WTC11 (cell line): ENCODE measurements at regions not wholly inside any gene's neighbourhood (a gene's known extent, or its start where the extent isn't known, plus 50 kb on each side); places are given as distances from the start of the nearest gene placed in this dataset.

Experiments
- ATAC-seq: fragments of 200-7000 bp; cut with Tn5 transposase; 2 replicates; pipeline ENCODE4 v1.10.0; 2021; ENCODE audit warnings: mild to moderate bottlenecking, moderate library complexity
- CTCF ChIA-PET: fragments of 300-600 bp; sonication (Branson Sonifier 250); formaldehyde crosslinking; loops from one replicate; lab custom pipeline; 2021; ENCODE audit warnings: antibody characterized with exemption; lab: Charles Lee
- POLR2A ChIA-PET: fragments of 350-600 bp; sonication (Branson Sonifier 250); formaldehyde crosslinking; loops from one replicate; lab custom pipeline; 2021; ENCODE audit warnings: antibody characterized with exemption; lab: Charles Lee
- DNase-seq: peaks from one replicate; pipeline ENCODE4 v3.0.0; 2021; ENCODE audit warnings: low spot score
- H3K27ac Mint-ChIP-seq: 2 replicates; pipeline ENCODE4 v1.8.0; 2021; ENCODE audit warnings: mixed read lengths
- H3K27me3 Mint-ChIP-seq: 2 replicates; pipeline ENCODE4 v1.8.0; 2021; ENCODE audit warnings: low read depth, mild to moderate bottlenecking, moderate library complexity, mixed read lengths
- H3K36me3 Mint-ChIP-seq: 2 replicates; pipeline ENCODE4 v1.8.0; 2021; ENCODE audit warnings: mixed read lengths
- H3K4me1 Mint-ChIP-seq: 2 replicates; pipeline ENCODE4 v1.8.0; 2022; ENCODE audit warnings: mixed read lengths
- H3K4me3 Mint-ChIP-seq: 2 replicates; pipeline ENCODE4 v1.8.0; 2021; ENCODE audit warnings: mild to moderate bottlenecking, moderate library complexity, mixed read lengths
- H3K9me3 Mint-ChIP-seq: 2 replicates; pipeline ENCODE4 v1.8.0; 2021; ENCODE audit warnings: mixed read lengths
- CREM ChIP-seq: sonication (generic); formaldehyde crosslinking; IDR thresholded peaks from 2 replicates; pipeline ENCODE4 v1.8.1; 2022; ENCODE audit warnings: mild to moderate bottlenecking, missing genetic modification reagents, moderate library complexity
- CTCF ChIP-seq: fragments of 200-600 bp; IDR thresholded peaks from 2 replicates; pipeline ENCODE4 v1.8.0; 2022; ENCODE audit warnings: antibody characterized with exemption
- EMX1 ChIP-seq: fragments of 250-450 bp; sonication (Bioruptor Pico); IDR thresholded peaks from 2 replicates; pipeline ENCODE4 v1.8.0; 2021; ENCODE audit warnings: mild to moderate bottlenecking
- GRHL2 ChIP-seq: fragments of 250-450 bp; sonication (Bioruptor Pico); IDR thresholded peaks from 2 replicates; pipeline ENCODE4 v1.8.0; 2022; ENCODE audit warnings: mild to moderate bottlenecking, moderate library complexity; ENCODE audit not compliant: insufficient replicate concordance, severe bottlenecking
- HMGA2 ChIP-seq: fragments of 250-450 bp; sonication (Bioruptor Pico); IDR thresholded peaks from 2 replicates; pipeline ENCODE4 v1.4.0; 2021; ENCODE audit warnings: mild to moderate bottlenecking, moderate library complexity
- JAZF1 ChIP-seq: fragments of 250-450 bp; sonication (Bioruptor Pico); IDR thresholded peaks from 2 replicates; pipeline ENCODE4 v1.9.0; 2021; ENCODE audit warnings: moderate library complexity, mild to moderate bottlenecking, inconsistent platforms
- KAT7 ChIP-seq: sonication (generic); formaldehyde crosslinking; IDR thresholded peaks from 2 replicates; pipeline ENCODE4 v1.8.1; 2023; ENCODE audit warnings: missing genetic modification reagents, mild to moderate bottlenecking, borderline replicate concordance
- PREB ChIP-seq: sonication (generic); formaldehyde crosslinking; IDR thresholded peaks from 2 replicates; pipeline ENCODE4 v1.8.1; 2022; ENCODE audit warnings: mild to moderate bottlenecking, missing genetic modification reagents, moderate library complexity, borderline replicate concordance
- RORB ChIP-seq: fragments of 250-450 bp; sonication (Bioruptor Pico); IDR thresholded peaks from 2 replicates; pipeline ENCODE4 v1.9.0; 2021; ENCODE audit warnings: mild to moderate bottlenecking
- TEAD4 ChIP-seq: sonication (generic); formaldehyde crosslinking; IDR thresholded peaks from 2 replicates; pipeline ENCODE4 v1.8.0; 2022; ENCODE audit warnings: mild to moderate bottlenecking, missing genetic modification reagents
- TF ChIP-seq, protein P1 (sequence below): sonication (generic); formaldehyde crosslinking; IDR thresholded peaks from 2 replicates; pipeline ENCODE4 v1.8.1; 2023; ENCODE audit warnings: mild to moderate bottlenecking, missing genetic modification reagents, moderate library complexity
- TF ChIP-seq, protein P2 (sequence below): sonication (generic); formaldehyde crosslinking; IDR thresholded peaks from 2 replicates; pipeline ENCODE4 v1.8.0; 2023; ENCODE audit warnings: missing genetic modification reagents, mild to moderate bottlenecking, borderline replicate concordance
- TF ChIP-seq, protein P3 (sequence below): sonication (generic); formaldehyde crosslinking; IDR thresholded peaks from 2 replicates; pipeline ENCODE4 v1.8.0; 2022; ENCODE audit warnings: mild to moderate bottlenecking, missing genetic modification reagents
- TF ChIP-seq, protein P4 (sequence below): sonication (generic); formaldehyde crosslinking; IDR thresholded peaks from 2 replicates; pipeline ENCODE4 v1.8.0; 2022; ENCODE audit warnings: mild to moderate bottlenecking, missing genetic modification reagents
- TF ChIP-seq, protein P5 (sequence below): sonication (generic); formaldehyde crosslinking; IDR thresholded peaks from 2 replicates; pipeline ENCODE4 v1.8.1; 2023; ENCODE audit warnings: mild to moderate bottlenecking, missing genetic modification reagents, moderate library complexity

DNA sequence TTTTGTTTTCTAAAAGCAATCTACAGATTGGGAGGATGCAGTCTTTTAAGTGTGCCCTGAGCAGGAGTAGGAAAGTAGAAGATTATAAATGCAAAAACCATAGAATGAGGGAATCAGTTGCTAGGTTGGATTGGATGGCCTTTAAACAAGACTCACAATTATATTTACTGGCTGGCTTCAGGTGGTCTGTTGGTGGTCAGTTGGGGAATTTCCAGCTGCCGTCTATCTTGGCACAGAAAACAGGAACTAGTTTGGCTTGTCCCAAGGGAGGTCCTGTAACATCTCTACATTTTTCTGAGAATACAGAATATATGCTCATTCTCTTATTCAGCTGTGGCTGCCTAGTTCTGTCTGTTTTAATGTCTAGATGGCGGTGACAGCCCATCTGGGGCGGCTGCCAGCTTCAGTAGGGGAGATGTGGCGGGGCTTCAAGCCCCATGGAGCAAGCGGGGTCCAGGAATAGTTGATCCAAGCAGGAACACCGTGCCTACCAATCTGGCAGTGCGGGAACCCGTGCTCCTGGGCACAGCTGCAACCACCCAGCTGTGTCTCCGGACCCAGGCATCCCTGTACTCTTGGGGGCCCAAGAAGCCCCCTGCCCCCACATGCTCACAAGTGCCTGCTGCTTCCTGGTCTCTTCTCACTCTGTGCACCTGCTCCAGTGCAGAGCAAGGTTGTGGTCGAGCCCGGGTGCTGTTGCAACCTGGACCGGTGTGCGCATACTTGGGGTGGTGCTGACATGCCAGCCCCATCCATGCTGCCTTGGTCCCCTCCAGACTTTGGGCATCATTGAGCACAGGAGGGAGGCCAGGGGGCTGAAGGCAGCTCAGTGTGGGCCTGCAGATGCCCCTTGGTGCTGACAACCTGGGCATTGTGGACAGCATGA, 1182.6 kb downstream of the AMY1C start (continued):
- TF ChIP-seq, protein P1, sequence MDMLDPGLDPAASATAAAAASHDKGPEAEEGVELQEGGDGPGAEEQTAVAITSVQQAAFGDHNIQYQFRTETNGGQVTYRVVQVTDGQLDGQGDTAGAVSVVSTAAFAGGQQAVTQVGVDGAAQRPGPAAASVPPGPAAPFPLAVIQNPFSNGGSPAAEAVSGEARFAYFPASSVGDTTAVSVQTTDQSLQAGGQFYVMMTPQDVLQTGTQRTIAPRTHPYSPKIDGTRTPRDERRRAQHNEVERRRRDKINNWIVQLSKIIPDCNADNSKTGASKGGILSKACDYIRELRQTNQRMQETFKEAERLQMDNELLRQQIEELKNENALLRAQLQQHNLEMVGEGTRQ (CRISPR knock-in tag), result no peak
- TF ChIP-seq RORB (CRISPR knock-in tag), result no peak

DNA sequence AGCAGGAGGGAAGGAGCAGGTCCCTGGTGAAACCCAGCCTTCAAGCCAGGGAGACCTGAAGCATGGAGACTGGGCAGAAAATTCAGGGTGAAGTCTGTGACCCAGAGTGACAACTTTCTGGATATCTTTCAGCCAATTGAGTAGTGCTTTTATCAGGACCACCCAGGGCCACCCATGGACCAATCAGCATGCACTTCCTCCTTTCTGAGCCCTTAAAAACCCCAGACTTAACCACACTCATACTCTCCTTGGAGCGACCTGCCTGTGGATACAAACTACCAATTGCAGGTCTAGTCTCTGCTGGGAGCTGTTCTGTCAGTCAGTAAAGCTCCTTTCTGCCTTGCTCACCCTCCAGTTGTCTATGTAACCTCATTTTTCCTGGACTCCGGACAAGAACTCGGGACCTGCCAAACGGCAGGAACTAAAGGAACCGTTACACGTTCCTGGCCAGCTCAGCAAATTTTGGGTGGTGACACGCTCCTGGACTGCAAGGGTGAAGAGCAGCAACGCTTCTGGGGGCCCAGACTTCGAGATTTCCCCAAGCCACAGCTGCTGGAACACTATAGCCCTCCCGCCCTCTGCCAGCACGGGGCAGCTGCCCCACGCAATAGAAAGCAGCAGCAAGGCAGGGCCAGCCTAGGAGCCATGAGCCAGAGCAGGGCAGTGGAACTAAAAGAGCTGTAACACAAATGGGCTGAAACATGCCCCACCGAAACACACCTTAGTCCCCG, 1183.4 kb downstream of the AMY1C start:
- DNase-seq (no peak), ATAC-seq (no peak)
- H3K27me3 Mint-ChIP-seq, result no peaks in the 10 kb centered on the region; the same call in 1 of the 2 replicates
- peaks cover 11% of the 10 kb centered on the region for H3K9me3 Mint-ChIP-seq
- no peak overlapping the region for H3K4me3 Mint-ChIP-seq
- 0 out of 2 replicates have a peak, but pooled peaks cover 4% of the 10 kb centered on the region for H3K36me3 Mint-ChIP-seq
- no peak overlapping the region for H3K27ac Mint-ChIP-seq
- ChIA-PET POLR2A (no interaction called here), CTCF (no interaction called here)
- no peak for TF ChIP-seq PREB (CRISPR knock-in tag)
- no peak for TF ChIP-seq CTCF
- no peak for TF ChIP-seq GRHL2 (CRISPR knock-in tag)
- TF ChIP-seq, protein P2, sequence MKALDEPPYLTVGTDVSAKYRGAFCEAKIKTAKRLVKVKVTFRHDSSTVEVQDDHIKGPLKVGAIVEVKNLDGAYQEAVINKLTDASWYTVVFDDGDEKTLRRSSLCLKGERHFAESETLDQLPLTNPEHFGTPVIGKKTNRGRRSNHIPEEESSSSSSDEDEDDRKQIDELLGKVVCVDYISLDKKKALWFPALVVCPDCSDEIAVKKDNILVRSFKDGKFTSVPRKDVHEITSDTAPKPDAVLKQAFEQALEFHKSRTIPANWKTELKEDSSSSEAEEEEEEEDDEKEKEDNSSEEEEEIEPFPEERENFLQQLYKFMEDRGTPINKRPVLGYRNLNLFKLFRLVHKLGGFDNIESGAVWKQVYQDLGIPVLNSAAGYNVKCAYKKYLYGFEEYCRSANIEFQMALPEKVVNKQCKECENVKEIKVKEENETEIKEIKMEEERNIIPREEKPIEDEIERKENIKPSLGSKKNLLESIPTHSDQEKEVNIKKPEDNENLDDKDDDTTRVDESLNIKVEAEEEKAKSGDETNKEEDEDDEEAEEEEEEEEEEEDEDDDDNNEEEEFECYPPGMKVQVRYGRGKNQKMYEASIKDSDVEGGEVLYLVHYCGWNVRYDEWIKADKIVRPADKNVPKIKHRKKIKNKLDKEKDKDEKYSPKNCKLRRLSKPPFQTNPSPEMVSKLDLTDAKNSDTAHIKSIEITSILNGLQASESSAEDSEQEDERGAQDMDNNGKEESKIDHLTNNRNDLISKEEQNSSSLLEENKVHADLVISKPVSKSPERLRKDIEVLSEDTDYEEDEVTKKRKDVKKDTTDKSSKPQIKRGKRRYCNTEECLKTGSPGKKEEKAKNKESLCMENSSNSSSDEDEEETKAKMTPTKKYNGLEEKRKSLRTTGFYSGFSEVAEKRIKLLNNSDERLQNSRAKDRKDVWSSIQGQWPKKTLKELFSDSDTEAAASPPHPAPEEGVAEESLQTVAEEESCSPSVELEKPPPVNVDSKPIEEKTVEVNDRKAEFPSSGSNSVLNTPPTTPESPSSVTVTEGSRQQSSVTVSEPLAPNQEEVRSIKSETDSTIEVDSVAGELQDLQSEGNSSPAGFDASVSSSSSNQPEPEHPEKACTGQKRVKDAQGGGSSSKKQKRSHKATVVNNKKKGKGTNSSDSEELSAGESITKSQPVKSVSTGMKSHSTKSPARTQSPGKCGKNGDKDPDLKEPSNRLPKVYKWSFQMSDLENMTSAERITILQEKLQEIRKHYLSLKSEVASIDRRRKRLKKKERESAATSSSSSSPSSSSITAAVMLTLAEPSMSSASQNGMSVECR, result no peak
- TF ChIP-seq HMGA2 (CRISPR knock-in tag), result no peak
- TF ChIP-seq, protein P3, sequence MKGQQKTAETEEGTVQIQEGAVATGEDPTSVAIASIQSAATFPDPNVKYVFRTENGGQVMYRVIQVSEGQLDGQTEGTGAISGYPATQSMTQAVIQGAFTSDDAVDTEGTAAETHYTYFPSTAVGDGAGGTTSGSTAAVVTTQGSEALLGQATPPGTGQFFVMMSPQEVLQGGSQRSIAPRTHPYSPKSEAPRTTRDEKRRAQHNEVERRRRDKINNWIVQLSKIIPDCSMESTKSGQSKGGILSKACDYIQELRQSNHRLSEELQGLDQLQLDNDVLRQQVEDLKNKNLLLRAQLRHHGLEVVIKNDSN (CRISPR knock-in tag), result no peak
- no peak for TF ChIP-seq TEAD4 (CRISPR knock-in tag)
- TF ChIP-seq, protein P4, sequence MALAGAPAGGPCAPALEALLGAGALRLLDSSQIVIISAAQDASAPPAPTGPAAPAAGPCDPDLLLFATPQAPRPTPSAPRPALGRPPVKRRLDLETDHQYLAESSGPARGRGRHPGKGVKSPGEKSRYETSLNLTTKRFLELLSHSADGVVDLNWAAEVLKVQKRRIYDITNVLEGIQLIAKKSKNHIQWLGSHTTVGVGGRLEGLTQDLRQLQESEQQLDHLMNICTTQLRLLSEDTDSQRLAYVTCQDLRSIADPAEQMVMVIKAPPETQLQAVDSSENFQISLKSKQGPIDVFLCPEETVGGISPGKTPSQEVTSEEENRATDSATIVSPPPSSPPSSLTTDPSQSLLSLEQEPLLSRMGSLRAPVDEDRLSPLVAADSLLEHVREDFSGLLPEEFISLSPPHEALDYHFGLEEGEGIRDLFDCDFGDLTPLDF (CRISPR knock-in tag), result no peak
- TF ChIP-seq, protein P5, sequence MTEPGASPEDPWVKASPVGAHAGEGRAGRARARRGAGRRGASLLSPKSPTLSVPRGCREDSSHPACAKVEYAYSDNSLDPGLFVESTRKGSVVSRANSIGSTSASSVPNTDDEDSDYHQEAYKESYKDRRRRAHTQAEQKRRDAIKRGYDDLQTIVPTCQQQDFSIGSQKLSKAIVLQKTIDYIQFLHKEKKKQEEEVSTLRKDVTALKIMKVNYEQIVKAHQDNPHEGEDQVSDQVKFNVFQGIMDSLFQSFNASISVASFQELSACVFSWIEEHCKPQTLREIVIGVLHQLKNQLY (CRISPR knock-in tag), result no peak
- no peak for TF ChIP-seq CREM (CRISPR knock-in tag)
- TF ChIP-seq KAT7 (CRISPR knock-in tag), result no peak
- TF ChIP-seq JAZF1 (CRISPR knock-in tag), result no peak
- TF ChIP-seq EMX1 (CRISPR knock-in tag), result no peak
- H3K4me1 Mint-ChIP-seq, result no peaks in the 10 kb centered on the region
